Sigmoid colon (tissue), 6 donors: ENCODE measurements at regions not wholly inside any gene's neighbourhood (a gene's known extent, or its start where the extent isn't known, plus 50 kb on each side); places are given as distances from the start of the nearest gene placed in this dataset.

Source experiments
- DNase-seq: peaks from one replicate; pipeline ENCODE4 v3.0.0-alpha.2; 2019
- H3K27ac ChIP-seq, 4 donors: fragments of 200-600 bp; sonication (generic); one replicate each; pipeline ENCODE4 v1.5.1; 2016 to 2019; ENCODE audit warnings: mild to moderate bottlenecking in 1 of 4
- H3K27me3 ChIP-seq, 3 donors: fragments of 200-600 bp; sonication (generic); one replicate each; pipeline ENCODE4 v1.5.1; 2019; ENCODE audit warnings: mild to moderate bottlenecking in 1 of 3
- H3K36me3 ChIP-seq, 4 donors: fragments of 200-600 bp; sonication (generic); one replicate each; pipeline ENCODE4 v1.5.1; 2016 to 2019
- H3K4me1 ChIP-seq, 4 donors: fragments of 200-600 bp; sonication (generic); one replicate each; pipeline ENCODE4 v1.5.1; 2017 to 2019
- H3K4me3 ChIP-seq, 4 donors: fragments of 200-600 bp; sonication (generic); one replicate each; pipeline ENCODE4 v1.5.1; 2017 to 2019; ENCODE audit warnings: mild to moderate bottlenecking in 2 of 4, moderate library complexity in 1 of 4
- H3K9me3 ChIP-seq, 4 donors: fragments of 200-600 bp in 3 of 4; sonication (generic) in 3 of 4; one replicate each; pipeline versions ENCODE4 v1.5.1 to v1.6.1; 2013 to 2019
- EP300 ChIP-seq, 4 donors: sonication (generic); formaldehyde crosslinking; IDR thresholded peaks; one replicate each; pipeline ENCODE4 v1.6.1; 2017; ENCODE audit warnings: antibody characterized with exemption in 4 of 4
- POLR2A ChIP-seq, 2 donors: fragments of 450-650 bp; IDR thresholded peaks; one replicate each; pipeline ENCODE4 v1.6.1; 2016; ENCODE audit warnings: antibody characterized with exemption in 2 of 2, mild to moderate bottlenecking in 2 of 2, moderate library complexity in 2 of 2
- POLR2AphosphoS5 ChIP-seq, 4 donors: sonication (generic); formaldehyde crosslinking; IDR thresholded peaks; one replicate each; pipeline ENCODE4 v1.6.1; 2017; ENCODE audit warnings: antibody characterized with exemption in 4 of 4
- WGBS, 2 donors: extraction: QIAGEN DNeasy Blood & Tissue Kit; methylation state at CpG; one replicate each; pipeline ENCODE4 v1.1.7; 2013; 5-methylcytosine and 5-hydroxymethylcytosine counted together
- intact Hi-C: fragments of 100-400 bp; cut with DNase I; formaldehyde crosslinking; loops from one replicate; pipeline ENCODE4 v1.15.1; 2023
- TF ChIP-seq, protein P1 (sequence below), 4 experiments: fragments of 450-650 bp in 3 of 4; fragments of 200-600 bp in 1 of 4; IDR thresholded peaks; one replicate each; pipeline ENCODE4 v1.5.1; 2016 to 2019; ENCODE audit warnings: antibody characterized with exemption in 4 of 4, mild to moderate bottlenecking in 3 of 4, moderate library complexity in 2 of 4
- donor health status: healthy with polysubstance abuse.
- donor health status: healthy.

DNA sequence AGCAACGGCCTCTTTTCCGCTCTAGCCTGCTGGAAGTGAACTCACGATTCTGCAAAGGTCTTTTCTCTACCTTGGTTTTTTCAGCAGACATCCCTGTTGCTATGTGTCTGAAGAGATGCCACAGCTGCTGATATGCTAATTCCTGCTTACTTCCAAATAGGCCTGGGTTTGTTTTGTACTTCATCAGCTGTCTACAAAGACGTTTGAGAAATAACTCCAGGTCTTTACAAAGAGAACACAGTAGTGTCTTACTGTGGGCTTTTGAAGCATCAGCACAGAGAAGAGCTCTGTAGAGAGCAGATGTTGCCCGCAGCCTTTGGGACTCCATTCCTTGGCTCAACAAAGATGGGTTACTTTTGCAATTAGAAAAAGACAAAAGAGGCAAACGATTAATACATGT lies 1366.5 kb downstream of the AACS start:
- Histone ChIP-seq H3K4me3 (no peak overlapping the region), H3K27me3 (no peaks in the 10 kb centered on the region), H3K27ac (no peak overlapping the region), H3K4me1 (no peaks in the 10 kb centered on the region), H3K36me3 (no peaks in the 10 kb centered on the region), H3K9me3 (no peaks in the 10 kb centered on the region)
- 72 to 75% methylated on average over 6 of the region's 6 CpGs for WGBS, 2 donors
- TF ChIP-seq, protein P1, sequence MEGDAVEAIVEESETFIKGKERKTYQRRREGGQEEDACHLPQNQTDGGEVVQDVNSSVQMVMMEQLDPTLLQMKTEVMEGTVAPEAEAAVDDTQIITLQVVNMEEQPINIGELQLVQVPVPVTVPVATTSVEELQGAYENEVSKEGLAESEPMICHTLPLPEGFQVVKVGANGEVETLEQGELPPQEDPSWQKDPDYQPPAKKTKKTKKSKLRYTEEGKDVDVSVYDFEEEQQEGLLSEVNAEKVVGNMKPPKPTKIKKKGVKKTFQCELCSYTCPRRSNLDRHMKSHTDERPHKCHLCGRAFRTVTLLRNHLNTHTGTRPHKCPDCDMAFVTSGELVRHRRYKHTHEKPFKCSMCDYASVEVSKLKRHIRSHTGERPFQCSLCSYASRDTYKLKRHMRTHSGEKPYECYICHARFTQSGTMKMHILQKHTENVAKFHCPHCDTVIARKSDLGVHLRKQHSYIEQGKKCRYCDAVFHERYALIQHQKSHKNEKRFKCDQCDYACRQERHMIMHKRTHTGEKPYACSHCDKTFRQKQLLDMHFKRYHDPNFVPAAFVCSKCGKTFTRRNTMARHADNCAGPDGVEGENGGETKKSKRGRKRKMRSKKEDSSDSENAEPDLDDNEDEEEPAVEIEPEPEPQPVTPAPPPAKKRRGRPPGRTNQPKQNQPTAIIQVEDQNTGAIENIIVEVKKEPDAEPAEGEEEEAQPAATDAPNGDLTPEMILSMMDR (IDR thresholded peaks at IDR 0.05), result no peak
- TF ChIP-seq EP300 (IDR thresholded peaks at IDR 0.05) (no peak), POLR2AphosphoS5 (IDR thresholded peaks at IDR 0.05) (no peak), POLR2A (IDR thresholded peaks at IDR 0.05) (no peak)
- intact Hi-C loops, result no loop called here
- no peak for DNase-seq

DNA sequence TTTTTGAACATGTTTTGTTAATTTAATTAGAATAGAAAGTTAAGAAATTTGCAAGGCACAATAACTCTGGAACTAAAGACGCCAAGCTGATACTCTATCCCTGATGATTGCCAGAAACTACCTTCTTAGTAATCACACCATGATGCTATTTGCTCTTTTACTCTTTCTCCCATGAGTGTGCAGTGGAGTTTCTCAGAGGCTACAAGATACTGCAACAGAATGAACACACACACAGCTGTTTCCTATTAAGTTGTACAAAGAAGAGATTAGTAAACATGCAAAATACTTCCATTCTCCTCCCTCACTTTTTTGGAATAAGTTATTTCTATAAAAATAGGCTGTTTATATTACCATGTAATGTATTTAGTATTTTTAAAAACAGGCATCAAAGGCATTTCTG lies 1367.5 kb downstream of the AACS start:
- WGBS, 2 donors, result 77% methylated on average over 1 of the region's 1 CpG
- intact Hi-C loops, result no loop called here
- Histone ChIP-seq H3K27me3 (no peaks in the 10 kb centered on the region), H3K4me1 (no peaks in the 10 kb centered on the region), H3K36me3 (no peaks in the 10 kb centered on the region), H3K9me3 (no peaks in the 10 kb centered on the region), H3K27ac (no peak overlapping the region), H3K4me3 (no peak overlapping the region)
- DNase-seq, result no peak
- TF ChIP-seq, protein P1 (IDR thresholded peaks at IDR 0.05), result no peak
- TF ChIP-seq EP300 (IDR thresholded peaks at IDR 0.05), result no peak
- no peak for TF ChIP-seq POLR2AphosphoS5 (IDR thresholded peaks at IDR 0.05)
- no peak for TF ChIP-seq POLR2A (IDR thresholded peaks at IDR 0.05)

DNA sequence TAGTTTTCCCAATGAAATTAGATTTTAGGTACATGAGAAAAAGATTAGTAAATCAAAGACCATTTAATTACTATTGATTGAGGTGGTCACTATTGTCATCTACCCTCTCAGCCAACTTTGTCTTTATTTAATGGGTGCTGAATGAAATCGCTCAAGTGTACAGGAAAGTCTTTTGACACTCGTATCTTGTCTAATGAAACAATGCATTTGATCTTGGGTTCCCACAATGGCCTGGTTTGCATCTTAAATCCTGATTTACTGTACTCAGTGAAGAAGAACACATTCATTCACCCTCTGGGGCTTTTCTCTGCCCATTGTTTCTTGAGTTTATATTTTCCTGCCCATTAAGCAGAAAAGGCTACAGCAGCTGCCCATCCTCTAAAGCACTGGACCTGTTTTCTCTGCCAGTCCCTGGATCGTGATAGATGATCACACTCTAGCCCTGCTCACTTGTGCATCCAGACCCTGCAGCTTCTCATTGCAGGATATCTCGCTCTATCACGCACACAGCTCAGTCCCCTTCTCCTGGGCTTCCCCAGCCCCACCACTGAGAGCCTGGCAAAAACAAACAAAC lies 1369.3 kb downstream of the AACS start:
- no peak for DNase-seq
- WGBS, 2 donors, result 87 to 90% methylated on average over 5 of the region's 5 CpGs
- Histone ChIP-seq H3K36me3 (no peaks in the 10 kb centered on the region), H3K27me3 (no peaks in the 10 kb centered on the region), H3K27ac (no peak overlapping the region), H3K4me3 (no peak overlapping the region), H3K4me1 (no peaks in the 10 kb centered on the region), H3K9me3 (no peaks in the 10 kb centered on the region)
- intact Hi-C loops, result no loop called here
- no peak for TF ChIP-seq POLR2A (IDR thresholded peaks at IDR 0.05)
- TF ChIP-seq, protein P1 (IDR thresholded peaks at IDR 0.05), result no peak
- TF ChIP-seq POLR2AphosphoS5 (IDR thresholded peaks at IDR 0.05), result no peak
- TF ChIP-seq EP300 (IDR thresholded peaks at IDR 0.05), result no peak

DNA sequence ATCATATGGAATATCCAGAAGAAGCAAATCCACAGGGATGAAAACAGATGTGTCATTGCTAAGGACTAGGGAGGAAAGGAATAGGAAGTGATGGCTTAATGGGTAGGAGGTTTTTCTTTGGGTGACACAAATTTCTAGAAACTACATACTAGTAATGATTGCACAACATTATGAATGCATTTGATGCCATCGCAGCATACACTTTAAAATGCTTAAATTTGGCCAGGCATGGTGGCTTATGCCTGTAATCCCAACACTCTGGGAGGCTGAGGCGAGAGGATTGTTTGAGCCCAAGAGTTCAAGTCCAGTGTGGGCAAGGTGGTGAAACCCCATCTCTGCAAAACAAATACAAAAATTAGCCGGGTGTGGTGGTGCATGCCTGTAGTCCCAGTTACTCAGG lies 1370.8 kb downstream of the AACS start:
- no peak overlapping the region for H3K4me3 ChIP-seq
- intact Hi-C loops, result no loop called here
- TF ChIP-seq, protein P1 (IDR thresholded peaks at IDR 0.05), result no peak
- TF ChIP-seq POLR2A (IDR thresholded peaks at IDR 0.05) (no peak), POLR2AphosphoS5 (IDR thresholded peaks at IDR 0.05) (no peak), EP300 (IDR thresholded peaks at IDR 0.05) (no peak)
- DNase-seq, result no peak
- no peaks in the 10 kb centered on the region for H3K9me3 ChIP-seq
- H3K36me3 ChIP-seq, result no peaks in the 10 kb centered on the region
- no peaks in the 10 kb centered on the region for H3K4me1 ChIP-seq
- WGBS, 2 donors, result 84 to 88% methylated on average over 3 of the region's 3 CpGs
- H3K27me3 ChIP-seq, result no peaks in the 10 kb centered on the region
- no peak overlapping the region for H3K27ac ChIP-seq

DNA sequence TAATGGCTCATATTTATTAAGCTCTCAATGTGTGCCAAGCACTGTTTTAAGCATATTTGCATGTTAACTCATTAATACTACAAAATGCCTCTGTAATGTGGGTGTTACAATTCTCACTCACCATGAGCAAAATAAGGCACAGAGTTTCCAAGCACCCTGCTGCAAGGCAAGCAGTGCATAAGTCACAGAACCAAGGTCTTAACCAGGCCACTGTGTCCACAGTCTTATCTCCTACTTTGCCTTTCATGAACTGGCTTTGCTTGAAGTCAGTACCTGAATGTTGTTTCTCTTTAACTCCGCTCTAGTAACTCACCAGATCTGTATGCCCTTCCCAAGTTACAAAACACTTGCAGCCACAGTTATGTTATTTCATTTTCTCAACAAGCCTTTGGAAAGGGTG lies 1372.7 kb downstream of the AACS start:
- intact Hi-C loops, result no loop called here
- H3K4me3 ChIP-seq, result no peak overlapping the region
- H3K27me3 ChIP-seq, result no peaks in the 10 kb centered on the region
- no peaks in the 10 kb centered on the region for H3K36me3 ChIP-seq
- no peaks in the 10 kb centered on the region for H3K4me1 ChIP-seq
- 58 to 75% methylated on average over 1 of the region's 1 CpG for WGBS, 2 donors
- H3K9me3 ChIP-seq, result no peaks in the 10 kb centered on the region
- H3K27ac ChIP-seq, result no peak overlapping the region
- TF ChIP-seq POLR2A (IDR thresholded peaks at IDR 0.05), result no peak
- TF ChIP-seq POLR2AphosphoS5 (IDR thresholded peaks at IDR 0.05), result no peak
- no peak for TF ChIP-seq EP300 (IDR thresholded peaks at IDR 0.05)
- TF ChIP-seq, protein P1 (IDR thresholded peaks at IDR 0.05), result no peak
- DNase-seq, result no peak
